Brain microvascular endothelial cell (primary cell): ENCODE measurements at regions not wholly inside any gene's neighbourhood (a gene's known extent, or its start where the extent isn't known, plus 50 kb on each side); places are given as distances from the start of the nearest gene placed in this dataset.

Experiments
- DNase-seq: peaks from one replicate; pipeline ENCODE4 v3.0.0-alpha.2; 2020
- H3K27ac ChIP-seq: fragments of 250-450 bp; sonication (Bioruptor Pico); 2 replicates; pipeline ENCODE4 v1.5.1; 2020; ENCODE audit warnings: mild to moderate bottlenecking, moderate library complexity
- H3K27me3 ChIP-seq: fragments of 250-450 bp; sonication (Bioruptor Pico); replicated peaks from 2 replicates; pipeline ENCODE4 v1.5.1; 2020; ENCODE audit warnings: mild to moderate bottlenecking
- H3K36me3 ChIP-seq: fragments of 250-450 bp; sonication (Bioruptor Pico); replicated peaks from 2 replicates; pipeline ENCODE4 v1.5.1; 2020; ENCODE audit warnings: mild to moderate bottlenecking
- H3K4me3 ChIP-seq: 2 replicates; pipeline ENCODE4 v1.5.1; 2011; ENCODE audit warnings: low read depth, mild to moderate bottlenecking, control low read depth, low read length, moderate library complexity
- in situ Hi-C: cut with HindIII; loops from 2 replicates; pipeline ENCODE4 v1.10.0; 2017; ENCODE audit warnings: low sequenced_read_pairs, low pct_ligation_motif_present
- TF ChIP-seq, protein P1 (sequence below): IDR thresholded peaks from 2 replicates; pipeline ENCODE4 v1.5.1; 2011; ENCODE audit warnings: low read depth, mild to moderate bottlenecking, moderate library complexity, low read length, control low read depth, inconsistent platforms; ENCODE audit errors: missing control alignments

DNA sequence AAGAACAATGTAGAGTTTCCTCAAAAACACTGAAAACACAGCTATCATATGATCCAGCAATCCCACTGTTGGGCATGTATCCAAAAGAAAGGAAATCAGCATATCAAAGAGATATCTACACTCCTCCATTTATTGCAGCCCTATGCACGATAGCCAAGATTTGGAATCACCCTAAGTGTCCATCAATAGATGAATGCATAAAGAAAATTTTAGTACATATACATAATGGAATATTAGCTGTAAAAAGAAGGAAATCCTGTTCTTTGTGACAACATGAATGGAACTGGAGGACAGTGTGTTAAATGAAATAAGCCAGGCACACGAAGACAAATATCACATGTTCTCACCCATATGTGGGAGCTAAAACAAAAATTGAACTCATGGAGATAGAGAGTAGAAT lies 114.5 kb upstream of the FN1 start:
- TF ChIP-seq, protein P1, sequence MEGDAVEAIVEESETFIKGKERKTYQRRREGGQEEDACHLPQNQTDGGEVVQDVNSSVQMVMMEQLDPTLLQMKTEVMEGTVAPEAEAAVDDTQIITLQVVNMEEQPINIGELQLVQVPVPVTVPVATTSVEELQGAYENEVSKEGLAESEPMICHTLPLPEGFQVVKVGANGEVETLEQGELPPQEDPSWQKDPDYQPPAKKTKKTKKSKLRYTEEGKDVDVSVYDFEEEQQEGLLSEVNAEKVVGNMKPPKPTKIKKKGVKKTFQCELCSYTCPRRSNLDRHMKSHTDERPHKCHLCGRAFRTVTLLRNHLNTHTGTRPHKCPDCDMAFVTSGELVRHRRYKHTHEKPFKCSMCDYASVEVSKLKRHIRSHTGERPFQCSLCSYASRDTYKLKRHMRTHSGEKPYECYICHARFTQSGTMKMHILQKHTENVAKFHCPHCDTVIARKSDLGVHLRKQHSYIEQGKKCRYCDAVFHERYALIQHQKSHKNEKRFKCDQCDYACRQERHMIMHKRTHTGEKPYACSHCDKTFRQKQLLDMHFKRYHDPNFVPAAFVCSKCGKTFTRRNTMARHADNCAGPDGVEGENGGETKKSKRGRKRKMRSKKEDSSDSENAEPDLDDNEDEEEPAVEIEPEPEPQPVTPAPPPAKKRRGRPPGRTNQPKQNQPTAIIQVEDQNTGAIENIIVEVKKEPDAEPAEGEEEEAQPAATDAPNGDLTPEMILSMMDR = no peak
- no peaks in the 10 kb centered on the region for H3K36me3 ChIP-seq
- no peak for DNase-seq
- H3K27ac ChIP-seq = no peak overlapping the region
- in situ Hi-C loops = no loop called here
- H3K27me3 ChIP-seq = no peaks in the 10 kb centered on the region
- H3K4me3 ChIP-seq = no peak overlapping the region

GRCh38 chr2:215548714-215549113 lies 112.8 kb upstream of the FN1 start:
- peak overlapping the region; percentile 46 for H3K27ac ChIP-seq
- no peak overlapping the region for H3K4me3 ChIP-seq
- H3K27me3 ChIP-seq = no peaks in the 10 kb centered on the region
- DNase-seq = peak; percentile 80
- in situ Hi-C loops = no loop called here
- H3K36me3 ChIP-seq = no peaks in the 10 kb centered on the region
- TF ChIP-seq, protein P1 = no peak

- Histone ChIP-seq H3K36me3 (no peaks in the 10 kb centered on the region), H3K27me3 (no peaks in the 10 kb centered on the region), H3K4me3 (no peak overlapping the region), H3K27ac (no peak overlapping the region)
- DNase-seq = no peak
- in situ Hi-C loops = no loop called here
- TF ChIP-seq, protein P1 = no peak
Observed at GRCh38 chr2:215542690-215543089, 106.8 kb upstream of the FN1 start.

GRCh38 chr2:215540658-215541057 lies 104.8 kb upstream of the FN1 start:
- in situ Hi-C loops = no loop called here
- DNase-seq = peak; percentile 91
- H3K36me3 ChIP-seq = no peaks in the 10 kb centered on the region
- H3K27ac ChIP-seq = peak overlapping the region; percentile 67
- H3K27me3 ChIP-seq = no peaks in the 10 kb centered on the region
- TF ChIP-seq, protein P1 = no peak
- H3K4me3 ChIP-seq = no peak overlapping the region

DNA sequence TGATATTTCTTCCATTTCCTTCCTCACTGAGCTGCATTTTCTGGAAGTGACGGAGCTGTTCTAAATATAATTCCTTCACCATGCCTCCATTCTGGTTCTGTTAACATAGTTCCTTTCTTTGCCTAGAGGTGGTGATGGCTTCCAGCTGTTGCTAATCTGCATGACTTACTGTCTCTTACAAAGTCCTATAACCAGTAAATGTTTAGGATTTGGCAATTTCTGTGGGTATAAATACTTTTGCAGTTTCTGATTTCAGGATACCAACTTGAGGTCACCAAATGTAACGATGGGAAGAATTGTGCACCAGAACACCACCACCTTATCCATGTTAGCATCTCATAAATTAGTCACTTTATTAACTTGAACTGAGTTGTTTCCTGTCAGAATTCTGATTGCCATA lies 101.7 kb upstream of the FN1 start:
- Histone ChIP-seq H3K36me3 (no peaks in the 10 kb centered on the region), H3K27ac (peak overlapping the region; percentile 93), H3K4me3 (no peak overlapping the region), H3K27me3 (no peaks in the 10 kb centered on the region)
- no peak for DNase-seq
- in situ Hi-C loops = no loop called here
- TF ChIP-seq, protein P1 = no peak

GRCh38 chr2:215536510-215536909 lies 100.6 kb upstream of the FN1 start:
- TF ChIP-seq, protein P1 = no peak
- no peak for DNase-seq
- Histone ChIP-seq H3K27me3 (no peaks in the 10 kb centered on the region), H3K4me3 (no peak overlapping the region), H3K27ac (peak overlapping the region; percentile 93), H3K36me3 (no peaks in the 10 kb centered on the region)
- in situ Hi-C loops = no loop called here
